Neural crest cell (in vitro differentiated cells): ENCODE measurements at regions not wholly inside any gene's neighbourhood (a gene's known extent, or its start where the extent isn't known, plus 50 kb on each side); places are given as distances from the start of the nearest gene placed in this dataset.

Experiments
- DNase-seq: peaks from one replicate; pipeline ENCODE4 v3.0.0; 2021; ENCODE audit warnings: low read depth, mixed read lengths, low spot score
- H3K27ac Mint-ChIP-seq: one replicate; pipeline ENCODE4 v1.8.0; 2021; ENCODE audit warnings: mild to moderate bottlenecking, mixed read lengths; ENCODE audit not compliant: unreplicated experiment
- H3K27me3 Mint-ChIP-seq: 2 replicates; pipeline ENCODE4 v1.8.0; 2021; ENCODE audit warnings: low read depth, mild to moderate bottlenecking, mixed read lengths
- H3K36me3 Mint-ChIP-seq: 2 replicates; pipeline ENCODE4 v1.8.0; 2021; ENCODE audit warnings: low read depth, mild to moderate bottlenecking, mixed read lengths
- H3K4me1 Mint-ChIP-seq: 2 replicates; pipeline ENCODE4 v1.8.0; 2021; ENCODE audit warnings: mixed read lengths
- H3K4me3 Mint-ChIP-seq: one replicate; pipeline ENCODE4 v1.8.0; 2021; ENCODE audit warnings: mild to moderate bottlenecking, mixed read lengths
- H3K9me3 Mint-ChIP-seq: 2 replicates; pipeline ENCODE4 v1.8.0; 2021; ENCODE audit warnings: mixed read lengths
- TF ChIP-seq, protein P1 (sequence below): fragments of 200-600 bp; sonication (generic); conservative IDR thresholded peaks from 2 replicates; pipeline ENCODE4 v1.5.0; 2021; ENCODE audit warnings: antibody characterized with exemption, mild to moderate bottlenecking

DNA sequence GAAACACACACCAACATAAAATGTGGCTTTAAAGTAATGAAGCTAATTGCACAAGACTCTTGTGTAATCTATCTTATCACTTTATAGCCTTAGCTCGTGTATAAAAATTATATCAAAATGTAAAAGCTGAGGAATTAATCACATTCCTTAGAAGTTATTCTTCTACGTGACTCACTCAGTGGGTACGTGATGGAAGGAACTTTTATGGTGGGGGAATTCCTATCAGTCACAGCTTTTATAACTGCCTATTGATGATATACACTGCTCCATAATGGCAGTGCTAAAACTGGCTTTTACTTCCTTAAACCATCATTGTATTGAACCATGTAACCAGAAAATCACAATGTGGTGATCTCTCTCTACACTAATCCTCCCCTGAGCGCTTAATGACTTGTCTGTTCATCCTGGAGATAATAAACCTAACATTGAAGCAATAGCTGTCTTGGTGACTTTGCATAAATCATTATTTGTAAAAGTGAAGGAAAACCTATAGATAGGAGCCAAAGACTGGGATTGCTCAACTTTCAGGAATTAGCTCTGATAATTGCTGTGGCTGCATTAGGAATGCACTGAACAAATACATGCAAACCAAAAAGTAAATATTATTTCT lies 276.7 kb downstream of the GBA3 start:
- Mint-ChIP-seq H3K4me1 (peaks cover 5% of the 10 kb centered on the region), H3K27me3 (no peaks in the 10 kb centered on the region), H3K4me3 (no peak overlapping the region), H3K27ac (no peak overlapping the region), H3K36me3 (peaks cover 2% of the 10 kb centered on the region), H3K9me3 (peaks cover 3% of the 10 kb centered on the region)
- TF ChIP-seq, protein P1, sequence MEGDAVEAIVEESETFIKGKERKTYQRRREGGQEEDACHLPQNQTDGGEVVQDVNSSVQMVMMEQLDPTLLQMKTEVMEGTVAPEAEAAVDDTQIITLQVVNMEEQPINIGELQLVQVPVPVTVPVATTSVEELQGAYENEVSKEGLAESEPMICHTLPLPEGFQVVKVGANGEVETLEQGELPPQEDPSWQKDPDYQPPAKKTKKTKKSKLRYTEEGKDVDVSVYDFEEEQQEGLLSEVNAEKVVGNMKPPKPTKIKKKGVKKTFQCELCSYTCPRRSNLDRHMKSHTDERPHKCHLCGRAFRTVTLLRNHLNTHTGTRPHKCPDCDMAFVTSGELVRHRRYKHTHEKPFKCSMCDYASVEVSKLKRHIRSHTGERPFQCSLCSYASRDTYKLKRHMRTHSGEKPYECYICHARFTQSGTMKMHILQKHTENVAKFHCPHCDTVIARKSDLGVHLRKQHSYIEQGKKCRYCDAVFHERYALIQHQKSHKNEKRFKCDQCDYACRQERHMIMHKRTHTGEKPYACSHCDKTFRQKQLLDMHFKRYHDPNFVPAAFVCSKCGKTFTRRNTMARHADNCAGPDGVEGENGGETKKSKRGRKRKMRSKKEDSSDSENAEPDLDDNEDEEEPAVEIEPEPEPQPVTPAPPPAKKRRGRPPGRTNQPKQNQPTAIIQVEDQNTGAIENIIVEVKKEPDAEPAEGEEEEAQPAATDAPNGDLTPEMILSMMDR: no peak
- no peak for DNase-seq

DNA sequence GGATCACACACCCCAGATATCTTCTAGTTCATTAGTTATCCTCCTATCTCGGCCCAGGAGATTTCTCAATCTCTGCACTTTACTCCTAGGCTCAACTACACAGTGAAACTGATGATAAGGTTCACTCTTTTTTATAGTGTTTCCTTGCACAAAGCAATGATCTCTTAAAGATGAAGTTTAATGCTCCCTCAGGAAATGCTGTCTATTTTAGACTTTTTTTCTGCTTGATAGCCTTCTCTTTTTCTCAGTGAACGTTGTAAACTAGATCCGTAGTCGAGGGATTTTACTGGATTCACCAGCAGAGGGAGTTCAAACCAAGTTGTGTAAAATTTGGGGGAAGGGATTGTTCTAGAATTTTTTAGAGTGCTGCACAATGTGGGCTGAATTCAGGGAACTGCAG lies 269.6 kb downstream of the GBA3 start:
- peaks cover 8% of the 10 kb centered on the region for H3K9me3 Mint-ChIP-seq
- DNase-seq: peak; percentile 5
- no peak overlapping the region for H3K4me3 Mint-ChIP-seq
- TF ChIP-seq, protein P1: peak; percentile 67
- H3K4me1 Mint-ChIP-seq: no peaks in the 10 kb centered on the region
- H3K27ac Mint-ChIP-seq: no peak overlapping the region
- no peaks in the 10 kb centered on the region for H3K36me3 Mint-ChIP-seq
- no peaks in the 10 kb centered on the region for H3K27me3 Mint-ChIP-seq

DNA sequence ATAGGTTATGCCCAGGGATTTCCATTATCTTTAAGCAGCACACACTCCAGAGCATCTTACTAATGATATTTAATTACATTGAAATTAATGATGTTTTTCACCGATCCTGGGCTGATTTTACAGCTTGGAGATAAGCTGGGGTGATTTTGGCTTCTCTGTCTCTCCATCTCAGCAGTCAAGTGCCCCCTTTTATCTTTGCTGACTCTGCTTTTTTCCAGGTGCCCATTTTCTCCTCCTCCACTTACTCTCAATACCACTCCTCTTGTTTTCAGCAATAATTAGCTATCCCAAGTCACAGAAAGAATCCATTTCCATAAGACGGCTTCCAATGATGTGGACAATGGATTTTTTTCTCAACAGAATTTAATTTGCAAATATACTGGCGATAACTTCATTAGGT lies 266.7 kb downstream of the GBA3 start:
- Mint-ChIP-seq H3K27ac (no peak overlapping the region), H3K4me1 (no peaks in the 10 kb centered on the region), H3K9me3 (peaks cover 8% of the 10 kb centered on the region), H3K36me3 (no peaks in the 10 kb centered on the region), H3K4me3 (no peak overlapping the region), H3K27me3 (no peaks in the 10 kb centered on the region)
- TF ChIP-seq, protein P1: no peak
- no peak for DNase-seq

DNA sequence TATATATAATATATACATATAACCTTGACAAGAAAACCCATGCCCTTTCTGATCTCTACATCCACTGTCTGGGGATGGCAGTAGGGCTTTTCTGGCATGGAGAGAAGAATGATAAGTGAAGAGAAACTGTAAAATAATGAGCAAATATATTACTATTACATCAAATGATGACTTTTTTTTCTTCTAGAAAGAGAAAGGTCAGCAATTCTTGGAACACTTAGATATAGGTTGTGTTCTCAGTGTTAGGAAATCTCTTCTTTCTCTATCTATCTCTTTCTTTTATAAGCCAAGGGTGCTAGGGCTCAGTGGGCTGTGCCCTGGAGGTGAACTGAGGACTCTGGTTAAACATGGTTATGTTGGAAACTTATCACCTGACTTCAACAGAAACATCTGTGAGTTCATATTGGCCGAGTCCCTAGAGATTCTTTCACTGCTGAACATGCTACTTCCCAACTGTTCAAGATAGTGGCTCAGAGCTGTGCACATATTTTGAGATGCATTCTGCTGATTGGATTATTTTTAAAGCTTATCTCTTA lies 265.1 kb downstream of the GBA3 start:
- no peak overlapping the region for H3K27ac Mint-ChIP-seq

DNA sequence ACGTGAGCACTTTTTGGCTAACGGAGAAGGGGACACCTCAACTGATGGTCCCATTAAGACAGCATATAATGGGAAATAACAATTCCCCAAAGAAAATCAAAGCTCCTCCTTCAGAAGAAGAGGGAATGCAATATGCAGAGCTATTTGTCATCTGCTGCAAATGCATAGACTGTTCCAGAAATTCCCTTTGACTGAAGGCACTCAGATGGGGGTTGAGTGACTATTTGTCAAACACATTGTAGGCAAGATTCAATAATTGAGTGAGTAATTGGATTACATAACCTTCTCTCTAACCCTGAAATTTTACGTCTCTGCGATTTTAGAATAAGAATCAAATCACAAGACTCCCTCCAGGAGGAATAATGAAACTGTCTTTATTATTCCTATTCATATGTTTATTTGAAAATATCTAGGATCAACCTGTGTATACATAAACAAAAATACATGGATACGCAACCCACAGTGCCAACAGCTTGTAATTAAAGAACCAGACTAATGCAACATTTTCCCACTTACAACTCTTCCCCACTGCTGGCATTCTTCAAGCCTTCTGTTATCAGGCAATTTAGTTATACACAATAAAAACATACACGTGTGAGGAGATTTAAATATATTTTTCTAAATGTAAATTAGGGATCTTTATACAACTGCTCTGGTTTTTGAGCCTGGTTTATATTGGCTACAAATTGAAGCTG lies 256.6 kb downstream of the GBA3 start:
- H3K27me3 Mint-ChIP-seq: no peaks in the 10 kb centered on the region
- H3K4me1 Mint-ChIP-seq: no peaks in the 10 kb centered on the region
- H3K4me3 Mint-ChIP-seq: no peak overlapping the region
- no peaks in the 10 kb centered on the region for H3K36me3 Mint-ChIP-seq
- TF ChIP-seq, protein P1: no peak
- DNase-seq: no peak
- H3K9me3 Mint-ChIP-seq: peaks cover 1% of the 10 kb centered on the region
- H3K27ac Mint-ChIP-seq: no peak overlapping the region

More for the DNA sequence above, 265.1 kb downstream of the GBA3 start:
- DNase-seq: no peak
- H3K36me3 Mint-ChIP-seq: no peaks in the 10 kb centered on the region
- peaks cover 5% of the 10 kb centered on the region for H3K9me3 Mint-ChIP-seq
- H3K4me3 Mint-ChIP-seq: no peak overlapping the region
- no peaks in the 10 kb centered on the region for H3K27me3 Mint-ChIP-seq
- TF ChIP-seq, protein P1: no peak
- H3K4me1 Mint-ChIP-seq: no peaks in the 10 kb centered on the region
